ENCODE measurements at regions not wholly inside any gene's neighbourhood (a gene's known extent, or its start where the extent isn't known, plus 50 kb on each side); places are given as distances from the start of the nearest gene placed in this dataset.

- no peak for TF ChIP-seq L3MBTL2 (conservative IDR thresholded peaks at IDR 0.05)
- no peak for TF ChIP-seq BHLHE40 (IDR thresholded peaks at IDR 0.05; ENCODE audit: borderline replicate concordance)
- no peak for TF ChIP-seq SP1 (IDR thresholded peaks at IDR 0.05)
- TF ChIP-seq PKNOX1 (IDR thresholded peaks at IDR 0.05) = no peak
Observed at GRCh38 chr14:56899829-56900228, 89.5 kb upstream of the OTX2 start.

All from HEK293T (cell line).